Activated T-helper 1 cell treated with anti-CD3 and anti-CD28 coated beads, Interleukin-2, amount 50 U/mL, for 16 hours (primary cell): ENCODE measurements at regions not wholly inside any gene's neighbourhood (a gene's known extent, or its start where the extent isn't known, plus 50 kb on each side); places are given as distances from the start of the nearest gene placed in this dataset.
"Not testable (repeated sequence)": the region's sequence is repeated elsewhere in the genome, so short reads cannot be mapped to it uniquely, and the experiment has no call there.

Source experiments
- DNase-seq, 2 donors: peaks; one replicate each; pipeline ENCODE4 v3.0.0-alpha.2; 2020; ENCODE audit warnings: low read depth in 1 of 2, low spot score in 1 of 2

DNA sequence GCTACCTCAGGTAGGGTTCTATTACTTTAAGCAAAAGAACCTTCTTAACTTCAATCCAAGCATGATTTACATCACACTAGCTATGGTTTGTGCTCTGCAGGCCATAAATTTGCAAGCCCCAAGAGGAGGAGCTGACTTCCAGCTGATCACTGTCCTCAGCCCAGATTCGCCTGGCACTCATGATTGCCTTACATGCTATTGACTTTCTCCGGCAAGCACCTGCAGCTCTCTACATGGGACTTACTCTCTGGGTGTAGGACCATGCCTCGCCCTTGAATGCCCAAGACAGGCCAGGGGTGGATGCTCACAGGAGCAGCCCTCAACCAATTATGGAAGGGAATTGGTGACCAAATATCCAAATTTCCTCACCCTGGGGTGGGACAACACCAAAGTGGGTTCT, 99.8 kb downstream of the ESM1 start:
- DNase-seq, result no peak

DNA sequence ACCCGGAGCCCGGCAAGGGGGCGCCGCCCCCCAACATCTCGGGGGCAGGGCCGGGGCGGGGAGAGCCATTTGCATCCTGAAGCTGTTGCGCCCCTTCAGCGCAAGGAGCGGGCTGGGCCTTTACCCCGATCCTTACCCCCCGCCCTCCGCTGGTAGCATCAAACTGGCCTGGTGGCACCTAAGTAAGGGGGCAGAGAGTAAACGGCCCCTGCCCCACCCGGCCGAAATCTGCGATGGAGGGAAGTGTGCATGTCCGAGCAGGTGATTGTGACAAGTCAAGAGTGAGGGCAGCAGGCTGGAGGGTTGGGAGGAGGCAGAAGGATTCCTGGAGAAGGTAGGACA, 101.2 kb downstream of the ESM1 start:
- no peak for DNase-seq

DNA sequence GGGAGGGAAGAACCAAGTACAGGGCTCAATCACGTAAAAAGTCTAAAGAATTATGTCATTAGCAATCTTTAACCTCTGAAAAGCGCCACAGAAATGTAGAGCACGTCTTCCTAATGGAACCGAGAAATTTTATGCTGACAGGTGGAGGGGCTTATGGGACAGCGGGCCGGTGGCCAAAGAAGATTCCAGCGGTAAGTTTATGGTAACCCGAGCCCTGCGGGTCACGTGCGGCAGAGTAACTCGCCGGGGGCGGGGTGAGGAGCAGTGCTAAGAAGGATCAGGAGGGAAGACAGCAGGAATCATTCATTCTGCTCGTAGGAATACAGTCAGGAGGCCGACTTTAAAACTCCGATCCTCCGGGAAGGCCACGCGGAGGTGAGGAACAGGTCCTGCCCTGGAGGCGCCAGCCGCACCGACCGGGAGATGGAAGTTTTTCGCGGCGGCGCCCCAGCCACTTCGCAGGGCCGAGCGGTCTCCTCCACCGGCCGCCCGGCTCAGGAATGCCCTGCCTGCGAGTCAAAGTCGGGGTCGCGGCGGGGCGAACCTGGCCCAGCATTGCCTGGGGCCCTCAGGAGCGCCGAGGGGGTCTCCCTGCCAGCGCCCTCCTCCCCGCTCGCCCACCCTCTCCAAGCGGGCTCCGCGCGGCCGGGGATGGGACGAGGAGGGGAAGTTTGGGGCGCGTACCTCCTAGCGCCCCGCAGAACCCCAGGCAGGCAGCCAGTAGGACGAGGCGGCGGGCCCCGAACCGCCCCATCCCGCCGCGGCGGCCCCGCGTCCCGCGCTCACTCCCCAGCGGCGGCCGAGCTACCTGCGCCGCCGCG, 101.8 kb downstream of the ESM1 start:
- no peak for DNase-seq

DNA sequence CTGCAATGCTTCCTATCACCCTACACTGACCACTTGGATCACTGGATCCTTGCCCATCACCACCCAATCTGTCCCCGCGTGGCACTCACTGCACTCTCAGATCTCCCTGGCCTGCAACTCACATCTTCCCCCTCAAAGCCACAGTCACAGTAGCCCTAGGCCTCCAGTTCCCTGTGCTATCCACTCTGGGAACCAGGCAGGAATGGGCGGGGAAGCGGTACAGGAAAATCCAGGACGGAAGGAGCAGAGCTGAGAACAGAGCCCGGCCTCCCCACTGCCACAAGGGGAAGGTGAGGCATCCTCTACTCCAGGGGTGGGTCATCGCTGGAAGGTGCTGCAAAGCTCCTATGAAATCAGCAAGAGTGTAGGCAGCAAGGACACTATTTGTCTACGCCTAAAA, 102.6 kb downstream of the ESM1 start:
- DNase-seq, result no peak

DNA sequence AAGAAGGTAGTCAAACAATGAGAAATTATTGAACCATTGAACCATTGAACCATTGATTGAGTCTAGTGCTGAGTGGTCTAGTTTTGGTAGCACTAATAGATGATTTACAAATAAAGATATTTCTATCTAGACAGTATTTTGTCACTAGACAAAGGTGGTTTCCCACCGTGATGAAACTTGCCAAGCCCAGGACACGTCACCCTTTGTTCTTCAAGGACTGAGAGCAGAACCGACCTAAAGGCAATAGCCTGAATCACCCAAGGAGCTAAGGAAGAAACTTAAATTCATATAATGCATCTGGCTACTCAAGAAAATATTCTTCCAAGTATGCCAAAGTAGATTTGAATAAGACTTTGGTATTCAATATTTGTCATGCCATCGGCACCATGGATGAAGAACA, 103.3 kb downstream of the ESM1 start:
- no peak for DNase-seq

DNA sequence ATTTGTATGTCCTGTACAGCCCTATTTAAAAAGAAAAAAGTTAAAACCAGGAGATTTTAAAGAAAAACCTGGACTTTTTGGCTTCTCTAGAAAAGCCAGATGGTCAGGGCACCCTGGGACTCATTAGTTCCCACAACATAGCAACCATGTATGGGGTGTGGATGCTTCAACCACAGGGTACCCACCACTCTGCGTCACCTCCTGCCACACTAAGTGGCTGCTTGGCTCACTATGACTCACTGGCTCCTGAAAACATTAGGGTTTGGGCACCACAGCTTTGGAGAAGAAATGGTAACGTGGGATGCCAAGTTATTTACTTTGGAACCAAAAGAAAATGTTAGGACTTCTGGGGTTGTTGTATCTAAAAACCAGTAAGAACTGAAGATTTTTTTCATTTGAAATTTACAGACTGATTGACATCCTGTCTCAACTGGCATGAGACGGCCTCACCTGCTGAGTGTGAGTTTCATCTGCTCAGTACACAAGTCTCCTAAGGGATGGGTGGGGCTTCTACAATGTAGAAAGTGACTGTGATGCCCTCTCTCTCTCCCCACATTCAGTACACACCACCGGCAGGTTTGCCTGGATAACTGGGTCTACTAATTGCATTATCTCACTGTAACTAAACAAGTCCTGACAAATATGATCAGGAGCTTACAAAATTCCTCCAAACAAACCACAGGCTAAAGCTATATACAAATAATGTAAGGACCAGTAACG, 103.9 kb downstream of the ESM1 start:
- DNase-seq, result no peak

DNA sequence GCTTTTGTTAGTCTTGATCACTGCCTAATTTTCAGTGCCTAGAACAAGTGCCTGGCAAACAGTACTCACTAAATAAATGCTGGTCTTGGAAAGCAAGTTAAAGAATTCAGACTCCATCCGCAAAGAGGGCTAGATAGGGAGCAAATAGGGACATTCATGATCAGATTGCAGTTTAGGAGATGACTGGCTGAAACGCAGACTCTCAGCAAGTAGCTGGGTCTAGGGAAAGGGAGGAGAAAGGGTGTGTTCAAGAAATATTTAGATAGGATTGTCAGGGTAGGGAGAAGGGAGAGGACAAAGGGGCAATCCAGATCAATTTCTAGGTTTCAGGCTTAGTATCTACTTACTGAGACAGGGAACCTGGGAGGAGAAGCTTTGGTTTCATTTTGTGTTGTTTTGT, 108.4 kb downstream of the ESM1 start:
- DNase-seq, result no peak

DNA sequence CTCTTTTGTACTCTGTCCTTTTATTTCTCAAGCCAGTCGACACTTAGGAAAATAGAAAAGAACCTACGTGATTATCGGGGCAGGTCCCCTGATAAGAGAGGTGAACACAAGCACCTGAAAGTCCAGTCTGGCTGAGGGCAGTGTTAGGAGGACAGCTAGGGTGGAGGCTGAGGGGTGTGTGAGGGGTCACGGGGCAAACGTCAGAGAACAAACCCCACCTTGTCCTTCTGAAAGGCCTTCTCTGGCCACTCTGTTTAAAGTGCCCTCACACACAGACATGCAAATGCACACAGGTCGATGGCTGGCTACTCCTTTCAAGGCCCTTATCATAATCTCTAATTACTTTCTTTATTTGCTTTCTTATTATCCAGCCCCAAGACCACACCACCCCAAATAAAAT, 108.8 kb downstream of the ESM1 start:
- DNase-seq, result no peak

DNA sequence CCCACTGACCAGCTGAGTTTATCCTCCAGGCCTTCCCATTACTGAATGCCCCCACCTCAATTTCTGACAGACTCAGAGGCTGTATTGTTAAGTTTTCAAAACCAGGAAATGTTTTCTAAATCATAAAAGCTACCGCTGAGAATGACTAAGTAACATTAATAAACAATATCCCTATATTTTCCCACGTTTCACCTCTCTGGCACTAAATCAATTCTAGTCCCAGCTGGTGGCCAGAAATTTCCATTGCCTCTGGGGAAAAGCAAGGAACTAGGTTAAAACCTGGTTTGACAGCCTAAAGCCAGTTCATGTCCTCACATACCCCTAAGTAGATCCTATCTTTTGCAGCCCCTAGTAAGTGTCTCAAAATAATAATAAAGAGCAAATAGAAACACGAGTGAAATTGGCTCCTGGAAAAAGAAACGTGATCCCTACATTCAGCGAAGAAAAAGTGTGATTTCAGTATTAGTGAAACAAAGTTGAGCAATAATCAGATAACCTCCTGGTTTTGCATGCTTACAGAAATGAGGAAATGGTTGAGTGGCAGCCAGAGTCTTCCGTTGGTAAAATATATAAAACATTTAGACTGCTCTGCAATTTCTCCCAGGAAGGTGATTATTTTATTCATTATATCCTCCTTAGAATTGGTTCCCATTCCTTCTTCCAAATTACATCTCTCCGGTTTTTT, 110.9 kb downstream of the ESM1 start:
- DNase-seq, result no peak

DNA sequence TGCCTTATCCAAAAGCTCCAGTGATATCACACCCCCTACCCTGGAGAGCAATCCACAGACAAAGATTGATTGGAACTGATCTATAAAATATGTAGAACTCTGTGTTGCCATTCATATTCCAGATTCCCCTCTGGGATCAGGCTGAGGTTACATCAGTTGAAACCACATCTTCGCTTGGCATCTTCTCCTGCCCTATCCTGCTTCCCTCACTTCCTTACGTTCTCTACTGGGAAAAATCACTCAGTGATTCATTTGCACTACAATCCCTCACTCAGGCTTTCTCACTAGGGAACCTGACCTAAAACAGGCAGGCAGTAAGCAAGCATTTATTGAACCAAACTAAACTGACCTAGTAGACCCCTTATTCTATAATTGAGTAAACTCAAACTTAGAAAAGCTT, 111.7 kb downstream of the ESM1 start:
- no peak for DNase-seq

DNA sequence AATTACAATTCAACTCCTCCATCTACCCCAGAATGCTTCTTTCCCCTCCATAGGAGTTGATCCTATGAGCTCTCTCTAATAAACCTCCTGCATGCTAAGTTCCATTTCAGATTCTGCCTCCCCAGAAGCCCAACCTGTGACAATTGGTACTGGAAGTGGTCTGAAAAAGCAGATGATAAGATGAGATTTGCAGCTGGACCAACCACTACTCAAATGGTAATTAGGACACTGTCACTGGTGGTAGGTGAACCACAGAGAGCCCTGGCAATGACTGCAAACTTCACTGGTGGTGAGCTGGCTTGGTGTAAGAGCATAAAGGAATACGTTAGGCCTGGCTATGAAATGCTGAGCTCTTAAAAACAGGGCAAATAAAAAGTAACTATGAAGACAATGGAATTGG, 112.6 kb downstream of the ESM1 start:
- DNase-seq, result no peak

DNA sequence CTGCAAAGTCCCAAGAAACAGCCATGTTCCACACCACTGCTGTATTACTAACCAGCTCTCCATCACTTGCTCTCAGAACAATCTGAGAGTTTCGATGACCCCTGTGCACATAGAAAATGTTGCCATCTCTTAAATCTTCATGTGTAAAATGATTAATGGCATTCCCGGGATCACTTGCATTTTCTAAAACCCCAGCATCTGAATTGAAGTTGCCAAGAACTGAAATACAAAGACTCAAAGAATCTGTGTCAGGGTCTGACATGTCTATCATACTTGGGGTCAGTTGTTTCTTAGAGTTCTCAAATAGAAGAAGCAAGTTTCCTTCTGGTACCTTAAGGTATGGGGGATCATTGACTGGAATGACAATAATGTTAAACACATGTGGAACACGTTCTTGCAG, 115.1 kb downstream of the ESM1 start:
- no peak for DNase-seq

DNA sequence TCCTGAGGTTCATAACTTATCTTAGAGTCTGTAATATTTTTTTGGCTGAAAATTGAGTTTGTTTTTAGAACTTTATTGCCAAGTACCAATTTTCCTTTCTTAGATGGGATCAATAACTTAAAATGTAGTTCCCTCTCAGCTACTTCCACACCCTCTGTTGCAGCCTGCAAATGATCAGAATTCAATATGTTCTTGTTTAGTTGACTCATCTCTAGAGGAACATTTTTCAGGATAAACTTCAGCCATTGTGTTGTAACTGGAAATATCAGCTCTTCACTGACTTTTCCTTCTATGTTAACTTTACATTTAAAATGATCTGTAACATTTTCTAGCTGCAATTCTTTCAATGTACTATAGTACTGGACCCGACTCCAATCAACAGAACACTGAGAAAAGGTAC, 115.7 kb downstream of the ESM1 start:
- no peak for DNase-seq

DNA sequence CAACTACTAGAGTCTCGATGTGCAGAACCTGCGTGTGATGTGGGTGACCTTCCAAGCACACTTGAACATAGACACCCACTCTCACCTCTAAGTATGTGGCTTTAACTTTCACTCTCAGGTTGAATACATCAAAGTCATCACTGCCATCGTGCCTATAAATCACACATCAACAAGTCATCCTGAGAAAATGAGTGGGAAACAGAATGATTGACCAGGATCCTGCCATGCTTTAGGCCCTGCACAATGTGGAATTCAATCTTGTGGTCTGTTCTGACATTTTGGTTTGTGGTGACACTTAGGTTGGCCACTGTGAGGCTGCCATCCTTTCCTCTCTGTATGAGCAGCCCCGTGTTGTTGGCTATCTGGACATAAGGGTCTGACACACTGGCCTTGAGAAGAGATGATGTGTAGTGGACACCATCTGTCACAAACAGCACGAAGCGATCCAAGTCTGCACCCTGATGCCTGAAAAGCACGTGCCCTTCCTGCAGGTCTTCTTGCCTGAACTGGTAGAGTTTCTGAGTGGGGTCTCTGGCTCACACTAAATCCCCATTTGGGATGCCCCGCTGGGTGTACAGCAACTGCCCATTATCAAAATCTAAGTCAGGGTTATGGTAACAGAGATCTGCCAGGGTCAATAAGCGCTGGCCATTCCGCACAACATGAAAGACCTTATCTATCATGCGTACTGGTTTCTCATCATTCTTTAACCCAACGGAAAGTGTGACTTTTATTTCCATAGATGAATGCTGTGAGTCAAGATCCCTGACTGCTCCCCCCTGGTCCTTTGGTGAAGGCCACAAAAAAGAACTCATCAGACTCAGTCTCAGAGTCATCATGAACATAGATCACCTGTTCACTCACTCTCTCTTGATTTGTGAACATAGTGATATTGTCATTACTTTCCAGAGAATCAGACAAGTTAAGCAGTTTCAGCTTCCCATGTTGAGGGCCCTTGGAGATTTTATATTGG, 116.6 kb downstream of the ESM1 start:
- no peak for DNase-seq

DNA sequence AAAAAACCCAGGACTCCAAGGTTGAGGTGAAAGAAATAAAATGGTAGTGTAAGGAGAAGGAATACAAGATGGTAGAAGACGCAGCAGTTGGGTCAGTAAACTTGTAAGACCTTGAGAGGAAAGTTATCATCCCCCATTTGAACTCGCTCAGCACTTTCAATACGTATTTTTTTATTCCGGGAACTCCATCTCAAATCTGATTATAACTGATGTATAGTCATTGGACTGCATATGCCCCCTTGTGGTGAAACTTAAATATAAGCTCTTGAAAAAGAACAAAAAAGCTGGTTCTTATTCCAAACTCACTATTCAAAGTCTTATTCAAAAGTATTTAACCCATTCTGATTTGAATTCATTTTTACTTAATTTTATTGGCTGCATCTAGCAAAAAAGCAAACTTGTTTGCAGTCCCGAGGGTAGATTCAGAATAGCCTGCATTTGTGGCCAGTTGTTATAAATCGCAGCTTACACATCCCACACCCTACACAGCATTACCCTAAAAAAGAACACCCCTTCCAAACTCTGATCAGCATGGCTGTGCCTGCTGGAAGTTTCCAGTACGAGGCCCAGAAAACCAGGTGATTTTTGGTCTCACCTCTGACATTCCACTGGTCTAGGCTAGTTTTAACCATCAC, 118.0 kb downstream of the ESM1 start:
- no peak for DNase-seq

DNA sequence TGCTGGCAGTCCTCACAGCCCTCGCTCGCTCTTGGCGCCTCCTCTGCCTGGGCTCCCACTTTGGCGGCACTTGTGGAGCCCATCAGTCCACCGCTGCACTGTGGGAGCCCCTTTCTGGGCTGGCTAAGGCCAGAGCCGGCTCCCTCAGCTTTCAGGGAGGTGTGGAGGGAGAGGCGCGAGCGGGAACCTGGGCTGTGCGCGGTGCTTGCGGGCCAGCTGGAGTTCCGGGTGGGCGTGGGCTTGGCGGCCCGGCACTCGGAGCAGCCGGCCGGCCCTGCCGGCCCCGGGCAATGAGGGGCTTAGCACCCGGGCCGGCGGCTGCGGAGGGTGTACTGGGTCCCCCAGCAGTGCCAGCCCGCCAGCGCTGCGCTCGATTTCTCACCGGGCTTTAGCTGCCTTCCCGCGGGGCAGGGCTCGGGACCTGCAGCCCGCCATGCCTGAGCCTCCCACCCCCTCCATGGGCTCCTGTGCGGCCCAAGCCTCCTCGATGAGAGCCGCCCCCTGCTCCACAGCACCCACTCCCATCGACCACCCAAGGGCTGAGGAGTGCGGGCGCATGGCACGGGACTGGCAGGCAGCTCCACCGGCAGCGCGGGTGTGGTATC, 120.4 kb downstream of the ESM1 start:
- DNase-seq, result not testable (repeated sequence)

DNA sequence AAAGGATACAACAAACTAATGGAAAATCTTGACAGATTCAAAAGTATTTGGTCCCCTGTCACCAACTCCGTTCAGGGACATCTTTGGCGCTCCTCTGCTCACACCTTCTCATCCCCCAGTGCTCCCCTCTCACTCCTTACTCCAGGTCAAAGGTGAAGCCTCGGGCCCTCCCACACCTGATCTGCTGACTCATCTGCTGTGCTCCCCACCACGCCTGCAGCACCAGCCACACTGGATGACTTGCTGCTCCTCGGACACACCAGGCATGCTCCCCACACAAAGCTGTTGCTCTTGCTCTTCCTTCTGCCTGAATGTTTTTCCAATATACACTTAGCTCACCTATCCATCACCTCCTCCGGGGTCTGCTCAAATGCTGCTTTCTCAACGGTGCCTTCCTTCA, 123.4 kb downstream of the ESM1 start:
- no peak for DNase-seq

DNA sequence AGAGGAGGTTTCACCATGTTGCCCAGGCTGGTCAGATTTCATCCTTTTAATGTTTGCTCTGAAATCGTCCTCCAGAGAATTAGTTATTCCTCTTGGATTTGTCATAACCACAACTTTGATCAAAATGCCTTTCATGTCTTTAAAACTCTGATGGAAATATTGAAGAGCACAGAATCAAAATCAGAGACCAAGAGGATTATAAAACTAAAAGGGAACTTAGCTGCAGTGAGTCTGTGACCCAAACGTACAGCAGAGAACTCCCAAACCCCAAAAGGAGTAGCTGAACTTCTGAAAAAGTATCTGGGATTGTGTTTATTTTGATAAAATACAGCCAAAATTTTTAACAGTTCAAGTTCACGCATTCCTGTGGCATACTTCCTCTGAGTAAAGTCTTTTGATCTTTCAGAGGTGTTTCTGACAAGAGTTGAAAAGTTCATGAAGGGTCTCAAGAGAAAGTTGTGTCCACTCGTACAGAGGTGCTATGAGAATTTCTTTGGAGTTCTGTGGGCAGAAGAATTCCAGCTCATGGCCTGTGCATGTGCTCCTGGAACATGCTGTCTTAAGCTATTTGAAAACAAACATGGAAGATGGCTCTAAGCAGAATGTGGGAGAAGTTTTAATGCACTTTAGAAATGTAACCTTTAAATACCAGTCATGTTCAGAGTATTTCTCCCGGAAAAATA, 124.0 kb downstream of the ESM1 start:
- DNase-seq, result no peak

DNA sequence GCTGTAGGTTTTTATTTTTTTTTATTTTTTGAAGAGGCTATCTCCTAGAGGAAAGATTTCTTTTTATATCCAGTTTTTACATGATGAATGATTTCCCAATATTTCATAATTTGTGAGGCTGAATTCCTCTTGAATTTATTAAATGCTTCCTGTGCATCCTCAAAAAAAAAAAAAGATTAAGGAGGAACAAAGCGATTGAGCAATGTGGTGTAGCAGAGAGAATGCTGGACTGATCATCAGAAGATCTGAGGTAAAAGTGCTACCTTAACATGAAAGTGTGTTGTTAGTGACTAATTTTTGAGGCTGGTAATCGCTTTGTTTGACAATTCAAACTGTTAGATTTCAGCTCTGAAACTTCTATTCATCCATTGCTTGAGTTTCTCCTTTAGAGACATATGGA, 125.1 kb downstream of the ESM1 start:
- no peak for DNase-seq

DNA sequence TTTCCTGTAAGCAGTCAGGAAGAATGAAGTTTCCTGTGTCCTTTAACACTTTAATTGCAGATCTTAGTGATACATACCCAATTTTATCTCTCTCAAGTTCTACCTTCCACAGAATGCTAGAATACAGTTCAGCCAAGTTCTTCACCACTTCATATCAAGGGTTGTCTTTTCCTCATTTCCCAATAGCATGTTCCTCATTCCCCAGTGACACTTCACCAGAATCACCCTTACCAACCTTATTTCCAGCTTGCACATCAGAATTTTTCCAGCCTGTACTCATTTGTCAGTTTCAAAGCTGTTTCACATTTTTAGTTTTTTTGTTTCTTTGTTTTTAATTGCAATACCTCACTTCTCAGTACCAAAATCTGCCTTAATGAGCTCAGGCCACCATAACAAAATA, 126.1 kb downstream of the ESM1 start:
- DNase-seq, result no peak
